Gastroesophageal sphincter (tissue), 3 donors: ENCODE measurements at regions not wholly inside any gene's neighbourhood (a gene's known extent, or its start where the extent isn't known, plus 50 kb on each side); places are given as distances from the start of the nearest gene placed in this dataset.

ENCODE experiments used
- CTCF ChIP-seq, 4 experiments: fragments of 200-600 bp in 2 of 4; fragments of 450-650 bp in 2 of 4; sonication (generic) in 1 of 4; IDR thresholded peaks; one replicate each; pipeline ENCODE4 v1.5.1; 2017 to 2019; ENCODE audit warnings: antibody characterized with exemption in 4 of 4, mild to moderate bottlenecking in 2 of 4, moderate library complexity in 2 of 4
- POLR2A ChIP-seq, 2 donors: fragments of 450-650 bp; IDR thresholded peaks; one replicate each; pipeline ENCODE4 v1.6.1; 2017; ENCODE audit warnings: antibody characterized with exemption in 2 of 2, mild to moderate bottlenecking in 2 of 2, moderate library complexity in 1 of 2

GRCh38 chr1:232696466-232696865, 66.5 kb upstream of the SIPA1L2 start:
- TF ChIP-seq POLR2A (IDR thresholded peaks at IDR 0.05) (no peak), CTCF (IDR thresholded peaks at IDR 0.05) (no peak)
